ENCODE measurements at regions not wholly inside any gene's neighbourhood (a gene's known extent, or its start where the extent isn't known, plus 50 kb on each side); places are given as distances from the start of the nearest gene placed in this dataset.
"Not testable (repeated sequence)": the region's sequence is repeated elsewhere in the genome, so short reads cannot be mapped to it uniquely, and the experiment has no call there.

DNA sequence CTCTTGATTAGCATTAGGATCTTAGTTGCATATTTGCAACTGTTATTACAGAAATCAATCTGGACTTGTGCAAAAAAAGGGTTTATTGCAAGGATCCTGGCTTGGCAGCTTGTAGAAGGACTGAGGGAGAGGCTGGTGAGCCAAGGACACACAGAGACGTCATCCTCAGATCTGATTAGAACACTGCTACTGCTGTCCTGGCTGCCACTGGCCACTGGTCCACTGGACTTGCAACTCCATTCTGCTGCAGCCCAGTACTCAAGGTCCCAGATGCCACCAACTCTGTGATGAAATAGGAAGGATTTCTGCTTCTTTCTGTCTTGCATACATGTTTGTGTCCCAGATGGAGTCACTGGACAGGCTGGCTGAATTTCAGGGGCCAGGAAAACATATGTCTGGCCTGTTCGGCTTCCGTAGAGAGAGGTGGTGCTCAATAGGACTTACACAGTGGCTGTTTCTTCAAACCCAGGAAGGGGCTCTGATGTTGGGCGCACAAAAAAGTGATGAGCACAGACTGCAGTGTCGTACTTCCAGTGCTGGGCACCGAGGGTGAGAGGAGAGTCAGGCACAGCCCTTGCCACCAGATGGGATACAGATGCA, 68.9 kb upstream of the SH3PXD2B start:
- no peak overlapping the region for H3K4me3 ChIP-seq (ENCODE audit: low read length)
- DNase-seq (ENCODE audit: low read depth) = no peak
- TF ChIP-seq, protein P1, sequence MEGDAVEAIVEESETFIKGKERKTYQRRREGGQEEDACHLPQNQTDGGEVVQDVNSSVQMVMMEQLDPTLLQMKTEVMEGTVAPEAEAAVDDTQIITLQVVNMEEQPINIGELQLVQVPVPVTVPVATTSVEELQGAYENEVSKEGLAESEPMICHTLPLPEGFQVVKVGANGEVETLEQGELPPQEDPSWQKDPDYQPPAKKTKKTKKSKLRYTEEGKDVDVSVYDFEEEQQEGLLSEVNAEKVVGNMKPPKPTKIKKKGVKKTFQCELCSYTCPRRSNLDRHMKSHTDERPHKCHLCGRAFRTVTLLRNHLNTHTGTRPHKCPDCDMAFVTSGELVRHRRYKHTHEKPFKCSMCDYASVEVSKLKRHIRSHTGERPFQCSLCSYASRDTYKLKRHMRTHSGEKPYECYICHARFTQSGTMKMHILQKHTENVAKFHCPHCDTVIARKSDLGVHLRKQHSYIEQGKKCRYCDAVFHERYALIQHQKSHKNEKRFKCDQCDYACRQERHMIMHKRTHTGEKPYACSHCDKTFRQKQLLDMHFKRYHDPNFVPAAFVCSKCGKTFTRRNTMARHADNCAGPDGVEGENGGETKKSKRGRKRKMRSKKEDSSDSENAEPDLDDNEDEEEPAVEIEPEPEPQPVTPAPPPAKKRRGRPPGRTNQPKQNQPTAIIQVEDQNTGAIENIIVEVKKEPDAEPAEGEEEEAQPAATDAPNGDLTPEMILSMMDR (conservative IDR thresholded peaks at IDR 0.05; ENCODE audit: low read depth, low read length) = no peak

DNA sequence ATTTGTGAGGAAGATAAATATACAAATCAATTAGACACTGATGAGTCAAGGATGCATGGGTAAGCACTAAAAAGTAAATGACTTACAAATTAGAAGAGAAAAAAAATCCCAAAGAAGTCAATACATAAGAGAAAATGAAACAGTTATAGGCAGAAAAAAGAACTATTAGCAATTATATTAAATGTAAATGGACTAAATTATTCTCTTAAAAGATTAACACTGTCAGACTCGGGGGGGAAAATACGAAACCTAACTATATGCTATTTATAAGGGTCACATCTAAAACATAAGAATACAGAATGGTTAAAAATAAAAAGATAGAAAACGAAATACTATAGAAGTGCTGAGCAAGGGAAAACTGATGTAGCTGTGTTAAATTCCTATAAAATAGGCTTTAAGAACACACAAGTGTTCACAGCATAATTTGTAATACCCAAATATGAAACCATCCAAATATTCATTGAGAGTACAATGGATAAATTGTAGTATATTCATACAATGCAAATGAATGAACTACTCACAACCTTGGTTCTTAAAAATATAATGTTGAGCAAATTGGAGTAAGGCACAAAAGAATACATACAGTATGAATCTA, 67.1 kb upstream of the SH3PXD2B start:
- TF ChIP-seq, protein P1 (conservative IDR thresholded peaks at IDR 0.05; ENCODE audit: low read depth, low read length) = no peak
- DNase-seq (ENCODE audit: low read depth) = no peak
- H3K4me3 ChIP-seq (ENCODE audit: low read length) = no peak overlapping the region

DNA sequence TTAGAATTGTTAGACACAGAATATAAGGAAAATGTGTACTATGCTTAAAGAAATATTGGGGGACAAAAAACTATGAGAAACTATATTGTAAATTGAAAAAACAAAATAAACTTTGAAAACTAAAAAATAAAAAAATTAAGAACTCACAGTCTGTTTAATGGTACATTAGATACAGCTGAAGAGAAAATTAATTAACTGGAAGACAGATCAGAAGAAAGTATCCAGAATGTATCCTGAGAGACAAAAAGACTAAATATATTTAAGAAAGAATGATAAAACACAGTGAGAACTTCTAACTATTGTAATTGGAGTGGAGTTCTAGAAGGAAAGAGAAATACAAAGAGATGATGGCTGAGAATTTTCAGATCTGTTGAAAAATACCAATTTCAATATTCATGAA, 57.6 kb upstream of the SH3PXD2B start:
- no peak overlapping the region for H3K4me3 ChIP-seq (ENCODE audit: low read length)
- DNase-seq (ENCODE audit: low read depth) = no peak
- TF ChIP-seq, protein P1 (conservative IDR thresholded peaks at IDR 0.05; ENCODE audit: low read depth, low read length) = no peak

DNA sequence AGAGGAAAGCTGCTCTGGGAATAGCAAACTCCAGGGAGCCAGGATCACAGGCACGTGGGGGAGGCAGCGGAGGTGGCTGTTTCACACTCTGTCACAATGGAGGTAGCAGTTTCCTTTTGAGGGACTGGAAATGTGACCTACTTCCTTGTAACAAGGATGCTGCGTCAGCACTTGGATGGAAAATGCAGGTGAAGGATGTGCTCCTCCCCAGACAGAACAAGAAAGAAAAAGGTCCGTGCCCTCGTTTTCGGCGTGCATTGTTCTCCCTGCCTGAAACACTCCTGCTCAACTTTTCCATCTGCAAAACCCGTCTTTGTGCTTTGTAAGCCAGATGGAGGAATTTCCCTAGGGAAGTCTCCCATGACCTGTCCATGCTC, 55.1 kb upstream of the SH3PXD2B start:
- TF ChIP-seq, protein P1 (conservative IDR thresholded peaks at IDR 0.05; ENCODE audit: low read depth, low read length) = no peak
- no peak for DNase-seq (ENCODE audit: low read depth)
- no peak overlapping the region for H3K4me3 ChIP-seq (ENCODE audit: low read length)

DNA sequence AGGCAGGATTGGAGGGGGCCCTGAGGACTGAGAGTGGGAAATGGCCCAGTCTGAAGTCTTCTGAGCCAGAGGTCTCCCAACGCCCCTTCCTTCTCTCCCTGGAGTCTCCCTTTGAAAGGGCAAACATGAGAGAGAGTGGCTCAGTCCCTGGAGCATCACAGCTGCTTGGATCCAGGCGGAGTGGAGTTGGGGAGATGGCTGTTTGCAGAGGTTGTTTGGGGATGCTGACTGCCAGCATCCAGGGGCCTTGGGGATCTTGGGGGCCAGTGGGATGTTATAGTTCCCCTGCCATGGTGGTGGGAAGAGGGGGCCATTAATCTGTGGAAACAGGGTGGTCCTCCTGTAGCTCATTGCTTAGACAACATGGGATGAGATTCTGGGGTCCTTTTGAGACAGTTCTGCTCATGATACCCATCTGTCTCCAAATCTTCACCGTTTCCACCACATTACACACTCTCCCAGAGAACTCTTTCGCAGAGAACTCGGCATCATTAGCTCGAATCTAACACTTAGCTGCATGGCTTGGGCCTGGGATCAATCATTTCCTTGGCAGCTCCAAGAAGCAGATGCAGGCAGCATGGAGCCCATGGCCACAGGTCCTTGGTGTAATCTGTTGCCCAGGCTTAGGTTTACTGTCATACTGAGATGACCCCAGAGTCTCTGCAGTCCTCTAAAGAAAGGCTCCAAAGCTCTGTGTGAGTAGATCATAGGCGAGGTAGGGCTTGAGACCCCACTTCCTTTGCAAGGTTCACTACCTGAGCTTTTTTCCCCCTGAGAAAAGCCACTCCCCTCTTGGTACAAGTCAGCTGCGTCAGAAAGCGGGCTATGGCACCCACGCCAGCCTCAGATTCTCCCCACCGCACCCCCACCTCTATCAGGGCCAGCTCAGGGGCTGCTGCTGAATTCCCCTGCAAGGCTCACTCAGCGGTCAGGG, 54.4 kb upstream of the SH3PXD2B start:
- DNase-seq (ENCODE audit: low read depth) = no peak
- TF ChIP-seq, protein P1 (conservative IDR thresholded peaks at IDR 0.05; ENCODE audit: low read depth, low read length) = no peak
- no peak overlapping the region for H3K4me3 ChIP-seq (ENCODE audit: low read length)

DNA sequence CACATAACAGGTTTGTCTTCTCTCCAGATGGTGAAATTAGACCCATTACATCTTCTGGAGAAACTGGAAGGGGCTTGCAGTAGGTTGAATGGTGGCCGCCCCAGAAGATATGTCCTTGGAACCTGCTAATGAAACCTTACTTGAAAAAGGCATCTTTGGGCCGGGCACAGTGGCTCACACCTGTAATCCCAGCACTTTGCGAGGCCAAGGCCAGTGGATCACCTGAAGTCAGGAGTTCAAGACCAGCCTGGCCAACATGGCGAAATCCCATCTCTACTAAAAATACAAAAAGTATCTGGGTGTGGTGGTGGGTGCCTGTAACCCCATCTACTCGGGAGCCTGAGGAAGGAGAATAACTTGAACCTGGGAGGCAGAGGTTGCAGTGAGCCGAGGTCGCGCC, 53.2 kb upstream of the SH3PXD2B start:
- H3K4me3 ChIP-seq (ENCODE audit: low read length); DNase-seq (ENCODE audit: low read depth): not testable (repeated sequence)

DNA sequence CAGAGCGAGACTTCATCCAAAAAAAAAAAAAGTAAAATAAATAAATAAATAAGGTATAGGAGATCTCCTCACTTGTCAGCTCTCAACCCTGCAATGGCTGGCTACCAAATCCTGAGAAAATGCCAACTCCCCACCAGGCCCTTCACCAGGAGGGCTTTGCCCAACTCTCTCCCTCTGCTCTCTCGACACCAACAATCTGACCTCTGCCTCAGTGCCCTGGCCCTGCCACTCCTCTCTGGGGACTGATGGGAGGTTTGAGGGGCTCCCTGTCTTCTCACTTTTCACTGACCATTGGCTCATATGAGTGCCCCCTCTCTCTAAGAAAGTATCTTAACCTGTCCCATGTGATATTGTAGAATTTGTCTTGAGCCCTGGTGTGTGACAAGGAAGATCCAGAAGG, 52.6 kb upstream of the SH3PXD2B start:
- no peak for DNase-seq (ENCODE audit: low read depth)
- TF ChIP-seq, protein P1 (conservative IDR thresholded peaks at IDR 0.05; ENCODE audit: low read depth, low read length) = no peak
- H3K4me3 ChIP-seq (ENCODE audit: low read length) = no peak overlapping the region
